H1 (cell line): ENCODE measurements at regions not wholly inside any gene's neighbourhood (a gene's known extent, or its start where the extent isn't known, plus 50 kb on each side); places are given as distances from the start of the nearest gene placed in this dataset.

ENCODE experiments used
- CTCF ChIA-PET: fragments of 300-600 bp; sonication (Branson Sonifier 250); formaldehyde crosslinking; loops from one replicate; lab custom pipeline; 2021; ENCODE audit not compliant: partially characterized antibody; lab: Charles Lee
- POLR2A ChIA-PET: fragments of 300-600 bp; sonication (Branson Sonifier 250); formaldehyde crosslinking; loops from one replicate; lab custom pipeline; 2021; ENCODE audit warnings: inconsistent platforms; ENCODE audit not compliant: partially characterized antibody; lab: Charles Lee
- DNase-seq, 2 experiments: peaks; one replicate each; pipeline versions ENCODE4 v3.0.0 to v3.0.0-alpha.2; 2010 to 2022; ENCODE audit warnings: low spot score in 2 of 2, low read depth in 1 of 2, mixed read lengths in 1 of 2
- FAIRE-seq: peaks from 2 replicates; lab custom pipeline; 2011; peaks lifted over from hg19 to GRCh38; lab: Jason Lieb, UNC
- H2AFZ ChIP-seq: 2 replicates; pipeline ENCODE4 v1.8.1; 2012; ENCODE audit warnings: low read length, inconsistent platforms
- H2AK5ac ChIP-seq: 2 replicates; pipeline ENCODE4 v1.6.1; 2013; ENCODE audit warnings: low read depth, low read length
- H2BK120ac ChIP-seq: replicated peaks from 2 replicates; pipeline ENCODE3; 2013; ENCODE audit warnings: low read depth, low read length, inconsistent platforms
- H2BK12ac ChIP-seq: 2 replicates; pipeline ENCODE4 v1.6.1; 2013; ENCODE audit warnings: low read depth, low read length
- H2BK15ac ChIP-seq: 2 replicates; pipeline ENCODE4 v1.6.1; 2013; ENCODE audit warnings: low read length
- H2BK20ac ChIP-seq: 2 replicates; pipeline ENCODE4 v1.6.1; 2013; ENCODE audit warnings: low read length
- H2BK5ac ChIP-seq: 2 replicates; pipeline ENCODE4 v1.6.1; 2013; ENCODE audit warnings: low read depth, low read length
- H3K14ac ChIP-seq: 2 replicates; pipeline ENCODE4 v1.6.1; 2013; ENCODE audit warnings: inconsistent platforms; ENCODE audit not compliant: insufficient read length
- H3K18ac ChIP-seq: 2 replicates; pipeline ENCODE4 v1.6.1; 2013; ENCODE audit warnings: low read length; ENCODE audit errors: extremely low read depth
- H3K23ac ChIP-seq: 2 replicates; pipeline ENCODE4 v1.6.1; 2013; ENCODE audit warnings: inconsistent platforms; ENCODE audit not compliant: insufficient read length
- H3K23me2 ChIP-seq: 2 replicates; pipeline ENCODE4 v1.6.1; 2013; ENCODE audit warnings: low read depth, low read length
- H3K27ac ChIP-seq: 2 replicates; pipeline ENCODE4 v1.6.1; 2011; ENCODE audit warnings: low read depth, low read length, inconsistent platforms
- H3K27me3 ChIP-seq, 4 experiments: replicated peaks in 1 of 4; 1 replicate in 1 of 4; 2 replicates in 3 of 4; pipeline versions ENCODE4 v1.6.1 to v1.8.1; 2011 to 2013; ENCODE audit warnings: low read length in 3 of 4, mild to moderate bottlenecking in 3 of 4, inconsistent platforms in 2 of 4, mixed read lengths in 2 of 4, moderate library complexity in 1 of 4; ENCODE audit not compliant: control insufficient read depth in 3 of 4, insufficient read depth in 3 of 4; ENCODE audit errors: extremely low read depth in 1 of 4
- H3K36me3 ChIP-seq, 4 experiments: 2 replicates each; pipeline versions ENCODE4 v1.6.1 to v1.8.1; 2011 to 2013; ENCODE audit warnings: mild to moderate bottlenecking in 4 of 4, low read length in 3 of 4, moderate library complexity in 2 of 4, control low read depth in 1 of 4, inconsistent platforms in 1 of 4; ENCODE audit not compliant: insufficient read depth in 4 of 4, control insufficient read depth in 2 of 4
- H3K4ac ChIP-seq: replicated peaks from 2 replicates; pipeline ENCODE3; 2013; ENCODE audit warnings: low read length, low read depth, mixed read lengths, inconsistent platforms; ENCODE audit not compliant: insufficient read length
- H3K4me1 ChIP-seq, 4 experiments: replicated peaks in 1 of 4; 1 replicate in 1 of 4; 2 replicates in 3 of 4; pipeline versions ENCODE4 v1.6.1 to v1.8.1; 2011 to 2013; ENCODE audit warnings: low read length in 3 of 4, inconsistent platforms in 2 of 4, mixed read lengths in 1 of 4; ENCODE audit not compliant: insufficient read depth in 4 of 4, control insufficient read depth in 3 of 4
- H3K4me2 ChIP-seq, 2 experiments: 2 replicates each; pipeline versions ENCODE4 v1.6.1 to v1.8.1; 2011 to 2013; ENCODE audit warnings: low read depth in 2 of 2, low read length in 2 of 2, control low read depth in 1 of 2, inconsistent platforms in 1 of 2, mild to moderate bottlenecking in 1 of 2; ENCODE audit not compliant: insufficient read depth in 1 of 2
- H3K4me3 ChIP-seq, 4 experiments: fragments of 200-600, 300-600 bp in 1 of 4; sonication (generic), shearing (Covaris generic), sonication (Bioruptor Twin) in 1 of 4; 2 replicates each; pipeline versions ENCODE4 v1.5.1 to v1.8.1; 2011 to 2016; ENCODE audit warnings: low read length in 4 of 4, low read depth in 3 of 4, control low read depth in 2 of 4, inconsistent platforms in 2 of 4, mild to moderate bottlenecking in 2 of 4, mixed read lengths in 1 of 4, moderate library complexity in 1 of 4; ENCODE audit not compliant: insufficient read depth in 2 of 4; ENCODE audit errors: extremely low read depth in 1 of 4
- H3K56ac ChIP-seq: replicated peaks from 2 replicates; pipeline ENCODE3; 2013; ENCODE audit warnings: low read depth, mild to moderate bottlenecking, mixed read lengths, low read length, inconsistent platforms; ENCODE audit not compliant: insufficient read length
- H3K79me1 ChIP-seq: 2 replicates; pipeline ENCODE4 v1.6.1; 2013; ENCODE audit warnings: low read depth, low read length, control low read depth
- H3K79me2 ChIP-seq, 2 experiments: 2 replicates each; pipeline versions ENCODE4 v1.6.1 to v1.8.1; 2012 to 2013; ENCODE audit warnings: low read length in 2 of 2, mild to moderate bottlenecking in 2 of 2, inconsistent platforms in 1 of 2; ENCODE audit not compliant: insufficient read depth in 2 of 2, control insufficient read depth in 1 of 2
- H3K9ac ChIP-seq, 4 experiments: replicated peaks in 1 of 4; 1 replicate in 1 of 4; 2 replicates in 3 of 4; pipeline versions ENCODE4 v1.6.1 to v1.8.1; 2011 to 2013; ENCODE audit warnings: low read depth in 3 of 4, low read length in 3 of 4, control low read depth in 2 of 4, mild to moderate bottlenecking in 2 of 4, moderate library complexity in 2 of 4, inconsistent platforms in 1 of 4; ENCODE audit errors: extremely low read depth in 1 of 4
- H3K9me3 ChIP-seq, 2 experiments: 2 replicates each; pipeline versions ENCODE4 v1.6.1 to v1.8.1; 2012 to 2013; ENCODE audit warnings: mild to moderate bottlenecking in 2 of 2, moderate library complexity in 2 of 2, control low read depth in 1 of 2, inconsistent platforms in 1 of 2, low read depth in 1 of 2, low read length in 1 of 2, mixed read lengths in 1 of 2; ENCODE audit not compliant: insufficient read depth in 2 of 2
- H4K20me1 ChIP-seq, 2 experiments: replicated peaks in 1 of 2; 2 replicates each; pipeline versions ENCODE3 to v1.8.1; 2011 to 2013; ENCODE audit warnings: inconsistent platforms in 2 of 2, low read length in 2 of 2, mild to moderate bottlenecking in 1 of 2; ENCODE audit not compliant: insufficient read depth in 2 of 2, control insufficient read depth in 1 of 2
- H4K5ac ChIP-seq: 2 replicates; pipeline ENCODE4 v1.6.1; 2013; ENCODE audit warnings: low read length, low read depth, mixed read lengths, inconsistent platforms; ENCODE audit not compliant: insufficient read length
- H4K8ac ChIP-seq: 2 replicates; pipeline ENCODE4 v1.8.0; 2013; ENCODE audit warnings: mild to moderate bottlenecking, moderate library complexity, low read length, inconsistent platforms; ENCODE audit not compliant: insufficient read depth; ENCODE audit errors: extremely low read depth
- H4K91ac ChIP-seq: replicated peaks from 2 replicates; pipeline ENCODE3; 2013; ENCODE audit warnings: low read length, mixed read lengths, inconsistent platforms; ENCODE audit not compliant: insufficient read length
- CREB1 ChIP-seq: IDR thresholded peaks from 2 replicates; pipeline ENCODE4 v1.6.1; 2012; ENCODE audit warnings: inconsistent platforms
- NRF1 ChIP-seq: IDR thresholded peaks from 2 replicates; pipeline ENCODE4 v1.6.1; 2011; ENCODE audit warnings: mild to moderate bottlenecking, low read depth, low read length, improper control_type of control experiment
- SP4 ChIP-seq: IDR thresholded peaks from 2 replicates; pipeline ENCODE4 v1.6.1; 2012; ENCODE audit warnings: low read length, inconsistent platforms
- USF2 ChIP-seq: IDR thresholded peaks from 2 replicates; pipeline ENCODE4 v1.6.1; 2011; ENCODE audit warnings: low read length, improper control_type of control experiment
- WGBS, 2 experiments: shearing (Covaris generic) in 1 of 2; methylation state at CpG; one replicate each; pipeline versions ENCODE4 v1.1.6 to v1.1.7; 2013 to 2015; ENCODE audit warnings: low lambda C conversion rate in 2 of 2, mixed read lengths in 2 of 2, inconsistent platforms in 1 of 2, low coverage in 1 of 2, missing lambda C conversion rate in 1 of 2; ENCODE audit not compliant: insufficient replicate concordance in 2 of 2, insufficient coverage in 1 of 2, insufficient read length in 1 of 2; ENCODE audit errors: extremely low coverage in 1 of 2, missing lambda C conversion rate in 1 of 2; 5-methylcytosine and 5-hydroxymethylcytosine counted together

GRCh38 chr12:75771023-75771422 is 259.6 kb upstream of the KRR1 start:
- peaks cover 0 to 8% (median 3%) of the 10 kb centered on the region in 4 experiments; a peak in 3 of 7 replicates for H3K4me1 ChIP-seq
- TF ChIP-seq CREB1, result no peak
- no peak for TF ChIP-seq NRF1
- no peak for TF ChIP-seq USF2
- no peak for TF ChIP-seq SP4

More at GRCh38 chr12:75771023-75771422, 259.6 kb upstream of the KRR1 start:
- no peak overlapping the region for H2BK5ac ChIP-seq
- no peaks in the 10 kb centered on the region for H3K79me2 ChIP-seq
- H3K23me2 ChIP-seq, result no peaks in the 10 kb centered on the region
- no peak overlapping the region for H2AK5ac ChIP-seq
- H3K56ac ChIP-seq, result no peak overlapping the region
- H3K9ac ChIP-seq, result no peak overlapping the region
- H2BK15ac ChIP-seq, result no peak overlapping the region
- no peak overlapping the region for H3K4ac ChIP-seq
- H4K5ac ChIP-seq, result no peak overlapping the region
- CTCF ChIA-PET, result interaction anchor here (0.6 kb wide), 1 partner anchor 31 kb away, joined by 4 read pairs; no protein-coding TSS in a partner anchor
- no peak overlapping the region for H3K23ac ChIP-seq
- 92% methylated on average over 2 of the region's 2 CpGs; no CpG with 5 or more reads in 1 of the 2 experiments for WGBS, 2 experiments
- H2BK12ac ChIP-seq, result no peak overlapping the region
- H3K14ac ChIP-seq, result no peak overlapping the region
- no peak overlapping the region for H2BK20ac ChIP-seq
- H3K18ac ChIP-seq, result no peak overlapping the region
- no peaks in the 10 kb centered on the region for H3K79me1 ChIP-seq
- FAIRE-seq (no peak), DNase-seq (no peak)
- H4K8ac ChIP-seq, result no peak overlapping the region
- H4K20me1 ChIP-seq, result no peaks in the 10 kb centered on the region
- H3K27me3 ChIP-seq, result no peaks in the 10 kb centered on the region
- H3K27ac ChIP-seq, result no peak overlapping the region
- H2BK120ac ChIP-seq, result no peak overlapping the region
- no peak overlapping the region for H2AFZ ChIP-seq
- POLR2A ChIA-PET, result no interaction called here
- H3K4me3 ChIP-seq, result no peak overlapping the region
- H3K9me3 ChIP-seq, result no peaks in the 10 kb centered on the region
- H3K36me3 ChIP-seq, result no peaks in the 10 kb centered on the region
- no peak overlapping the region for H3K4me2 ChIP-seq
- H4K91ac ChIP-seq, result no peak overlapping the region
